ENCODE measurements at regions not wholly inside any gene's neighbourhood (a gene's known extent, or its start where the extent isn't known, plus 50 kb on each side); places are given as distances from the start of the nearest gene placed in this dataset.

DNA sequence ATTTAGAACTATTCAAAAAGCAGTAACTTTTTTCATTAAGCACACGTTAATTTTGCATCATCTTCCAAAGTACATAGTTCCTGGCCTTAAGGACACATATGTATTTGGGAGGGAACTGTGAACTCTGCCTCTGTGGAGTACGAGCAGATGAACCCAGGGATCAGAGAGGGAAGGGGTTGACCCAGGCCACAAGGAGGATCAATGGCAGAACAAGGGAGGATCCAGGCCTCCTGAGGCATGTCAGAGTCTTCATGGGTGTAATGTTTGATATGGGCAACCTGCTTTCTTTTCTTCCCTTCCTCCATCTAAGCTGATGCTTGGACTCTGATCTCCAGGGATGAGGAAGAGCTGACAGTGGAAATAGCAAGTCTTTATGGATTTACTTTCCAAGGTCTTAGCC is 164.0 kb downstream of the SH2D4B start:
- no peak overlapping the region for H3K27ac ChIP-seq
- TF ChIP-seq EP300 (IDR thresholded peaks at IDR 0.05) (no peak), POLR2A (IDR thresholded peaks at IDR 0.05) (no peak)
- TF ChIP-seq, protein P1, sequence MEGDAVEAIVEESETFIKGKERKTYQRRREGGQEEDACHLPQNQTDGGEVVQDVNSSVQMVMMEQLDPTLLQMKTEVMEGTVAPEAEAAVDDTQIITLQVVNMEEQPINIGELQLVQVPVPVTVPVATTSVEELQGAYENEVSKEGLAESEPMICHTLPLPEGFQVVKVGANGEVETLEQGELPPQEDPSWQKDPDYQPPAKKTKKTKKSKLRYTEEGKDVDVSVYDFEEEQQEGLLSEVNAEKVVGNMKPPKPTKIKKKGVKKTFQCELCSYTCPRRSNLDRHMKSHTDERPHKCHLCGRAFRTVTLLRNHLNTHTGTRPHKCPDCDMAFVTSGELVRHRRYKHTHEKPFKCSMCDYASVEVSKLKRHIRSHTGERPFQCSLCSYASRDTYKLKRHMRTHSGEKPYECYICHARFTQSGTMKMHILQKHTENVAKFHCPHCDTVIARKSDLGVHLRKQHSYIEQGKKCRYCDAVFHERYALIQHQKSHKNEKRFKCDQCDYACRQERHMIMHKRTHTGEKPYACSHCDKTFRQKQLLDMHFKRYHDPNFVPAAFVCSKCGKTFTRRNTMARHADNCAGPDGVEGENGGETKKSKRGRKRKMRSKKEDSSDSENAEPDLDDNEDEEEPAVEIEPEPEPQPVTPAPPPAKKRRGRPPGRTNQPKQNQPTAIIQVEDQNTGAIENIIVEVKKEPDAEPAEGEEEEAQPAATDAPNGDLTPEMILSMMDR (IDR thresholded peaks at IDR 0.05): no peak
- no peaks in the 10 kb centered on the region for H3K36me3 ChIP-seq
- H3K4me1 ChIP-seq (ENCODE audit: insufficient read depth): no peaks in the 10 kb centered on the region
- no peaks in the 10 kb centered on the region for H3K27me3 ChIP-seq
- H3K9me3 ChIP-seq: no peaks in the 10 kb centered on the region
- WGBS, 3 donors: 68 to 72% (median 69%) methylated on average over 2 of the region's 2 CpGs
- intact Hi-C loops (cut with DNase I): no loop called here
- DNase-seq: no peak
- no peak overlapping the region for H3K4me3 ChIP-seq

DNA sequence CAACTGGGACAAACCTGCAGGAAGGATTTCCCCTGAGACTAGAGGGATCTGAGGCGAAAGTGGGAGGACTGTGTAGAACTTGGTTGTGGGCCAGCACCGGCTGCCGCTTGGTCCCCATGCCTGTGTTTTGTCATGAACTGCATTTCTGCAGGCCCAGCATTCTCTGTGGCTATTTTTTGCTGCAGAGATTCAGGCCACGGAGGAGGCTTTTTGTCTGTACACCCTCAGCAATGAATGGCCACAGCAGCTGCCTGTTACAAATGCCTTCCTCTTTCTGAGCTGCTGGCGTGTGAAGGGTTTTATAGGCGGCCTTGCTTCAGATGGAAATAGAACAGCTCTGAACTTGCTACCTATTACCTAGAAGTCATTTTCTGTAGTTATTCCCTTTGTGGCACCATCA is 164.4 kb downstream of the SH2D4B start:
- H3K36me3 ChIP-seq: no peaks in the 10 kb centered on the region
- 43 to 49% (median 45%) methylated on average over 6 of the region's 6 CpGs for WGBS, 3 donors
- no peaks in the 10 kb centered on the region for H3K9me3 ChIP-seq
- intact Hi-C loops (cut with DNase I): no loop called here
- H3K27ac ChIP-seq: no peak overlapping the region
- H3K27me3 ChIP-seq: no peaks in the 10 kb centered on the region
- H3K4me1 ChIP-seq (ENCODE audit: insufficient read depth): no peaks in the 10 kb centered on the region
- TF ChIP-seq POLR2A (IDR thresholded peaks at IDR 0.05): no peak
- TF ChIP-seq, protein P1 (IDR thresholded peaks at IDR 0.05): no peak
- TF ChIP-seq EP300 (IDR thresholded peaks at IDR 0.05): no peak
- no peak for DNase-seq
- no peak overlapping the region for H3K4me3 ChIP-seq

DNA sequence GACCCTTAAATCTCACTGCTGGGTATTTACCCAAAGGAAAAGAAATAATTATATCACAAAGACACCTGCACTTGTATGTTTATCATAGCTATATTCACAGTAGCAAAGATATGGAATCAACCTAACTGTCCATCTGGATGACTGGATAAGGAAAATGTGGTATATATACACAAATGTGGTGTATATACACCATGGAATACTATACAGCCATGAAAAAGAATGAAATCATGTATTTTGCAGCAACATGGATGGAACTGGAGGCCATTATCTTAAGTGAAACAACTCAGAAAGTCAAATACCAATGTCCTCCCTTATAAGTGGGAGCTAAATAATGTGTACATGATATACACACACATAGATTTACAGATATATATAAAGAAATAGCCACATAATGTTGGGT is 168.2 kb downstream of the SH2D4B start:
- Histone ChIP-seq H3K4me3 (no peak overlapping the region), H3K9me3 (no peaks in the 10 kb centered on the region), H3K27me3 (no peaks in the 10 kb centered on the region), H3K4me1 (ENCODE audit: insufficient read depth) (no peaks in the 10 kb centered on the region), H3K36me3 (no peaks in the 10 kb centered on the region), H3K27ac (no peak overlapping the region)
- TF ChIP-seq POLR2A (IDR thresholded peaks at IDR 0.05): no peak
- TF ChIP-seq, protein P1 (IDR thresholded peaks at IDR 0.05): no peak
- TF ChIP-seq EP300 (IDR thresholded peaks at IDR 0.05): no peak
- no peak for DNase-seq
- intact Hi-C loops (cut with DNase I): no loop called here

DNA sequence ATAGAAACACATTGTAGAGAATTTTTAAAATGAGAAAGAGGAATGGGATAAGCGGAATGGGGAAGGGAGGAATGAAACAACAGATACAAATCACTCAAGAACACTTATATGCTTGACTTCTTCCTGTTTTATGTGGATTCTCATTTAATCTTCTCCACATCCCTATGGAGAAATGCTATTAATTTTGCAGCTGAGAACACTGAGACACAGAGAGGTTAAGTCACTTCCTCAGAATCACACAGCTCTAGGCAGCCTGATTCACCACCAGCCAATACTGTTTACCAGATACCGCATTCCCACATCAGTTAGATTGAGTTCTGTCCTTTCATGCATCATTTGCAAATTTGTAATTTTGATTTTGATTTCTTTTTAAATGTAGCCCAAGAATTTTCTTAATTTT is 170.5 kb downstream of the SH2D4B start:
- TF ChIP-seq EP300 (IDR thresholded peaks at IDR 0.05) (no peak), POLR2A (IDR thresholded peaks at IDR 0.05) (no peak)
- TF ChIP-seq, protein P1 (IDR thresholded peaks at IDR 0.05): no peak
- no peaks in the 10 kb centered on the region for H3K36me3 ChIP-seq
- no peaks in the 10 kb centered on the region for H3K27me3 ChIP-seq
- H3K27ac ChIP-seq: no peak overlapping the region
- WGBS, 3 donors: 88 to 93% (median 92%) methylated on average over 2 of the region's 2 CpGs
- H3K4me3 ChIP-seq: no peak overlapping the region
- intact Hi-C loops (cut with DNase I): no loop called here
- no peaks in the 10 kb centered on the region for H3K9me3 ChIP-seq
- H3K4me1 ChIP-seq (ENCODE audit: insufficient read depth): no peaks in the 10 kb centered on the region
- DNase-seq: no peak

DNA sequence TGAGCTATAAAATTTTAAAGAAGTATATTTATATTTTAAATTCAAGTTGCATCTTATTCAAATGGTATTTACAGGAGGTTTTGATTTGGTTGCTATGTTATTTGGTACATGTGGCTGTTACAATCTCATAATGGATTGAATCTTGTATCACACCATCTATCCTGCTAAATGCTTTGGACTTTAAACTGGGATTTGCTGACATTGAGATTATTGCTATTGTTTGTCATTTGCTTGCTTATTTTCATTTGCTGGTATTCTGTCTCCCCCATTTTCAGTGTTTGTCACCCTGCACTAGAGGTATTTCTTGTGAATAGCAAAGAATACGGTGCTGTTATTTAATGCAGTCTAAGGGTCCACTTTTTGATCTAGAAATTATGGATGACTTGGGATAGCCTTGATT is 171.1 kb downstream of the SH2D4B start:
- Histone ChIP-seq H3K36me3 (no peaks in the 10 kb centered on the region), H3K4me3 (no peak overlapping the region), H3K9me3 (no peaks in the 10 kb centered on the region), H3K27ac (no peak overlapping the region), H3K27me3 (no peaks in the 10 kb centered on the region), H3K4me1 (ENCODE audit: insufficient read depth) (no peaks in the 10 kb centered on the region)
- 50 to 87% (median 57%) methylated on average over 1 of the region's 1 CpG for WGBS, 3 donors
- intact Hi-C loops (cut with DNase I): no loop called here
- TF ChIP-seq EP300 (IDR thresholded peaks at IDR 0.05): no peak
- TF ChIP-seq, protein P1 (IDR thresholded peaks at IDR 0.05): no peak
- TF ChIP-seq POLR2A (IDR thresholded peaks at IDR 0.05): no peak
- no peak for DNase-seq
